ENCODE measurements at regions not wholly inside any gene's neighbourhood (a gene's known extent, or its start where the extent isn't known, plus 50 kb on each side); places are given as distances from the start of the nearest gene placed in this dataset.

GRCh38 chr16:73189136-73189535 lies 141.2 kb upstream of the ZFHX3 start:
- no peaks in the 10 kb centered on the region for H3K9me3 ChIP-seq
- no peaks in the 10 kb centered on the region for H3K4me1 ChIP-seq
- DNase-seq = no peak
- WGBS, 2 donors = 75 to 77% methylated on average over 13 of the region's 13 CpGs
- no peaks in the 10 kb centered on the region for H3K27me3 ChIP-seq
- no peak overlapping the region for H3K27ac ChIP-seq
- H3K4me3 ChIP-seq = no peak overlapping the region
- no peak for ATAC-seq
- no peaks in the 10 kb centered on the region for H3K36me3 ChIP-seq
- TF ChIP-seq CTCF (IDR thresholded peaks at IDR 0.05) = no peak
- no peak for FAIRE-seq
- intact Hi-C loops (cut with DNase I) = no loop called here

DNA sequence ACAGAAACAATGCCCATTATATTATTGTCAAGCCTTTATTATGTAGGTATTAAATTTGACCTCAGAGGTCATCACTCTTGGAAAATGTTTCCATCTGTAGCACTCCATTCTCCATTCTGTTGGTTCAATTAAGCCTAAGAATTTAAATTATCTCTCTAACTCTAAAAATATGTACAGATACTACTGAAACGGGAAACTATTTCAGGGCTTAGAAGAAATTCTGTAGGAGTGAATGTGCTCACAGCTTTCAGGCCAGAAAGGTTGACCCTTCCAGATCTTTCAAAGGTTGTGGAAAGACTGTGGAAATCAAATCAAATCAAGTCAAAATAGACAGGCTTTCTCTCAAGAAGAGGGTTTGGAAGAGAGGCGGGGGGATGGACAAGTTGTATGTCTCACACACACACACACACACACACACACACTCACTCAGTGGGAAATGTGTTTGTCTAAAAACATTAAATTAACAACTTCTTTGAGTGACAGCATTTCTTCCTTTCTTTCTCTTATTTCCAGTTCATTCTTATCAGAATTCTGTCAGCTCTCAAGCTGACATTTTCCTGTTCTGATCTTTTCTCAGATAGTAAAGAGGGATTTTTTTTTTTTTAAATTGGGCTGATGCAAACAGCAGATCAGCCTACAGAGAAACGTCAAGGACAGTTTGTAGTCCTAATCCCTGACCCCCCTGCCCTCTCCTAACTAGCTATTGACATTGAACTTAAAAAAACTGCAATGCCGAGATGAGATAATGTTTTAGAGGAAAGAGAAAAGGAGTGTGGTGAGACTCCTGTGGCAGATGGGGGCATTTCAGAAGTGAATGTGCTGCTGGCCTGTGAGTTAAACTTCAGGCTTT lies 139.0 kb upstream of the ZFHX3 start:
- no peaks in the 10 kb centered on the region for H3K4me1 ChIP-seq
- intact Hi-C loops (cut with DNase I) = no loop called here
- no peaks in the 10 kb centered on the region for H3K27me3 ChIP-seq
- ATAC-seq (no peak), DNase-seq (no peak), FAIRE-seq (no peak)
- H3K27ac ChIP-seq = no peak overlapping the region
- H3K9me3 ChIP-seq = no peaks in the 10 kb centered on the region
- H3K4me3 ChIP-seq = no peak overlapping the region
- 51 to 53% methylated on average over 4 of the region's 4 CpGs for WGBS, 2 donors
- TF ChIP-seq CTCF (IDR thresholded peaks at IDR 0.05) = no peak
- no peaks in the 10 kb centered on the region for H3K36me3 ChIP-seq

GRCh38 chr16:73185737-73186136 lies 137.8 kb upstream of the ZFHX3 start:
- ATAC-seq = no peak
- intact Hi-C loops (cut with DNase I) = no loop called here
- TF ChIP-seq CTCF (IDR thresholded peaks at IDR 0.05) = no peak
- Histone ChIP-seq H3K4me3 (no peak overlapping the region), H3K9me3 (no peaks in the 10 kb centered on the region), H3K4me1 (no peaks in the 10 kb centered on the region), H3K27me3 (no peaks in the 10 kb centered on the region), H3K36me3 (no peaks in the 10 kb centered on the region), H3K27ac (no peak overlapping the region)
- no peak for FAIRE-seq
- WGBS, 2 donors = 87 to 94% methylated on average over 11 of the region's 11 CpGs
- DNase-seq = no peak

GRCh38 chr16:73183611-73184092 lies 135.7 kb upstream of the ZFHX3 start:
- DNase-seq (no peak), FAIRE-seq (no peak), ATAC-seq (no peak)
- H3K9me3 ChIP-seq = no peaks in the 10 kb centered on the region
- TF ChIP-seq CTCF (IDR thresholded peaks at IDR 0.05) = no peak
- H3K27me3 ChIP-seq = no peaks in the 10 kb centered on the region
- H3K36me3 ChIP-seq = no peaks in the 10 kb centered on the region
- H3K27ac ChIP-seq = no peak overlapping the region
- H3K4me3 ChIP-seq = no peak overlapping the region
- intact Hi-C loops (cut with DNase I) = no loop called here
- WGBS, 2 donors = 74 to 76% methylated on average over 17 of the region's 17 CpGs
- H3K4me1 ChIP-seq = no peaks in the 10 kb centered on the region

DNA sequence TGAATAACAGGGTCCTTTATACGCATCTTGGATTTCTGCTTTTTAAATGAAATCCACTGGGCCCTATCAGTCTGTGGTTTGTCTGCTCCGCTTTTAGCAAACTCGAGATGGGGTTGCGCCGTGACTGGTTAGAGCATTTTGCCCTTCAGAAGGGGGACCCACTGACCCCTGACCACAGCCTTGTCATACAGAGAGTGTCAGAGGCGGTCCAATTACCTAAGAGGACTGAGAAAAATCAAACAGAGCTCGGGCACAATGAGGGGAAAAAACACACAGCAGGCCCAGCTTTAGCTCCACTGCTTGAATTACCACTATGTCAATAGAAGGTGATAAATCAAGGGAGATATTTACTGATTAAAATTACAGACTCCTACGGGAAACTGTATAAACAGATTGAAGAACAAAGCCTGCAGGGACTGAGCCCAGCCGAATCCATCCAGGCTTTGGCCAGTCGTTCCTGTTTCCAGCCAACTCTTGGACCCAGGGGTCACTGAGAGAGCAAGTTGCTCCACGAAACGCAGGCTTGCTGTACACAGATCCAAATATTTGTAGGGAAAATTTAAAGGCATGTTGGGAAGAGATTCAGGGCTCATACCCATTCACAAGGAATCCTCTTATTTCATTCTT lies 131.9 kb upstream of the ZFHX3 start:
- no peak for FAIRE-seq
- ATAC-seq = peak in 3 of 4 donors; percentile 23 to 48 (median 25)
- H3K27me3 ChIP-seq = no peaks in the 10 kb centered on the region

More for the DNA sequence above, 131.9 kb upstream of the ZFHX3 start:
- no peak overlapping the region for H3K27ac ChIP-seq
- TF ChIP-seq CTCF (IDR thresholded peaks at IDR 0.05) = no peak
- intact Hi-C loops (cut with DNase I) = loop anchor here in 1 of 3 donors (10.0 kb wide), 1 partner anchor 105 kb away; no protein-coding TSS in a partner anchor
- 63 to 69% methylated on average over 12 of the region's 12 CpGs for WGBS, 2 donors
- no peaks in the 10 kb centered on the region for H3K9me3 ChIP-seq
- no peaks in the 10 kb centered on the region for H3K4me1 ChIP-seq
- no peaks in the 10 kb centered on the region for H3K36me3 ChIP-seq
- DNase-seq = no peak
- H3K4me3 ChIP-seq = no peak overlapping the region
